Endothelial cell of umbilical vein (primary cell): ENCODE measurements at regions not wholly inside any gene's neighbourhood (a gene's known extent, or its start where the extent isn't known, plus 50 kb on each side); places are given as distances from the start of the nearest gene placed in this dataset.

Experiments
- CTCF ChIP-seq, 2 donors: IDR thresholded peaks; 1 replicate in 1 of 2; 2 replicates in 1 of 2; pipeline ENCODE4 v1.5.1; 2011; ENCODE audit warnings: low read length in 2 of 2, mild to moderate bottlenecking in 2 of 2, moderate library complexity in 2 of 2, control low read depth in 1 of 2, inconsistent platforms in 1 of 2, low read depth in 1 of 2; ENCODE audit not compliant: insufficient read depth in 1 of 2; ENCODE audit errors: extremely low read depth in 1 of 2
- EZH2 ChIP-seq: IDR thresholded peaks from 2 replicates; pipeline ENCODE4 v1.6.1; 2012; ENCODE audit warnings: borderline replicate concordance, low read depth, mild to moderate bottlenecking, moderate library complexity, low read length, inconsistent platforms; ENCODE audit not compliant: severe bottlenecking
- FOS ChIP-seq: IDR thresholded peaks from 2 replicates; pipeline ENCODE4 v1.6.1; 2011; ENCODE audit warnings: mild to moderate bottlenecking, low read length, moderate library complexity, borderline replicate concordance; ENCODE audit not compliant: insufficient read depth
- JUN ChIP-seq: IDR thresholded peaks from 2 replicates; pipeline ENCODE4 v1.6.1; 2011; ENCODE audit warnings: borderline replicate concordance, low read depth; ENCODE audit not compliant: insufficient read length, insufficient read depth
- MAX ChIP-seq: IDR thresholded peaks from 2 replicates; pipeline ENCODE4 v1.6.1; 2011; ENCODE audit not compliant: insufficient read depth, insufficient read length
- MYC ChIP-seq: IDR thresholded peaks from one replicate; pipeline ENCODE4 v1.6.1; 2011; ENCODE audit warnings: mild to moderate bottlenecking, low read depth, low read length
- POLR2A ChIP-seq: IDR thresholded peaks from 2 replicates; pipeline ENCODE4 v1.6.1; 2012; ENCODE audit warnings: low read depth, mild to moderate bottlenecking, control low read depth, low read length
- POLR2AphosphoS5 ChIP-seq: IDR thresholded peaks from 2 replicates; pipeline ENCODE4 v1.6.1; 2012; ENCODE audit warnings: low read depth, mild to moderate bottlenecking, control low read depth, low read length, moderate library complexity; ENCODE audit not compliant: insufficient read depth

GRCh38 chr11:12623869-12624268, 50.4 kb upstream of the TEAD1 start:
- no peak for TF ChIP-seq CTCF (IDR thresholded peaks at IDR 0.05; ENCODE audit: extremely low read depth in 1 of 2, insufficient read depth in 1 of 2, low read depth in 1 of 2, low read length in 2 of 2)
- TF ChIP-seq EZH2: no peak
- no peak for TF ChIP-seq POLR2AphosphoS5
- no peak for TF ChIP-seq MAX
- TF ChIP-seq POLR2A: no peak
- no peak for TF ChIP-seq MYC
- TF ChIP-seq JUN: no peak
- TF ChIP-seq FOS: no peak
